ENCODE measurements at regions not wholly inside any gene's neighbourhood (a gene's known extent, or its start where the extent isn't known, plus 50 kb on each side); places are given as distances from the start of the nearest gene placed in this dataset.

DNA sequence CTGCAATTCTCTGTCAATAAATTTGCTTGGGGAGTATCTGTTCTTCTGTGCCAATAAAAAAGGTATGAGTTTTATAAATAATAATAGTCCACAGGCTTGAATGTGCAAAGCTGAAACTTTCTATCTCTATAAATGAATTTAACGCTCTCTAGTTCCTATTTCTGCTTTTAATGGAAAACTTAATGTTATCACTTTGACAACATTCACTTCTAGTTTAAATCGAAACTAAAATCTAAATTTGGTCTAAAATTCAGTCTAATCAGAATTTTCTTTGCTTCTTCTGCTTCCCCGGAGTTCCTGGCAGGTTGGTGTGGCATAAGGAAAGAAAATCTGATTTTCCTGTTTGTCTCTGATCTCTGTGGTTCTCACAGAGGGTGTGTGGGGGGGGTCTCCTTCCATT, 450.1 kb upstream of the TBL1XR1 start:
- TF ChIP-seq, protein P1, sequence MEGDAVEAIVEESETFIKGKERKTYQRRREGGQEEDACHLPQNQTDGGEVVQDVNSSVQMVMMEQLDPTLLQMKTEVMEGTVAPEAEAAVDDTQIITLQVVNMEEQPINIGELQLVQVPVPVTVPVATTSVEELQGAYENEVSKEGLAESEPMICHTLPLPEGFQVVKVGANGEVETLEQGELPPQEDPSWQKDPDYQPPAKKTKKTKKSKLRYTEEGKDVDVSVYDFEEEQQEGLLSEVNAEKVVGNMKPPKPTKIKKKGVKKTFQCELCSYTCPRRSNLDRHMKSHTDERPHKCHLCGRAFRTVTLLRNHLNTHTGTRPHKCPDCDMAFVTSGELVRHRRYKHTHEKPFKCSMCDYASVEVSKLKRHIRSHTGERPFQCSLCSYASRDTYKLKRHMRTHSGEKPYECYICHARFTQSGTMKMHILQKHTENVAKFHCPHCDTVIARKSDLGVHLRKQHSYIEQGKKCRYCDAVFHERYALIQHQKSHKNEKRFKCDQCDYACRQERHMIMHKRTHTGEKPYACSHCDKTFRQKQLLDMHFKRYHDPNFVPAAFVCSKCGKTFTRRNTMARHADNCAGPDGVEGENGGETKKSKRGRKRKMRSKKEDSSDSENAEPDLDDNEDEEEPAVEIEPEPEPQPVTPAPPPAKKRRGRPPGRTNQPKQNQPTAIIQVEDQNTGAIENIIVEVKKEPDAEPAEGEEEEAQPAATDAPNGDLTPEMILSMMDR (conservative IDR thresholded peaks at IDR 0.05), result no peak
- TF ChIP-seq ZFX (IDR thresholded peaks at IDR 0.05), result no peak

Measured in C4-2B (cell line).